HG03066 (cell line): ENCODE measurements at regions not wholly inside any gene's neighbourhood (a gene's known extent, or its start where the extent isn't known, plus 50 kb on each side); places are given as distances from the start of the nearest gene placed in this dataset.
"Not testable (repeated sequence)": the region's sequence is repeated elsewhere in the genome, so short reads cannot be mapped to it uniquely, and the experiment has no call there.

Experiments
- ATAC-seq: cut with Tn5 transposase; IDR thresholded peaks from one replicate; pipeline ENCODE4 v1.9.1; 2021; ENCODE audit warnings: low read depth; ENCODE audit not compliant: unreplicated experiment

DNA sequence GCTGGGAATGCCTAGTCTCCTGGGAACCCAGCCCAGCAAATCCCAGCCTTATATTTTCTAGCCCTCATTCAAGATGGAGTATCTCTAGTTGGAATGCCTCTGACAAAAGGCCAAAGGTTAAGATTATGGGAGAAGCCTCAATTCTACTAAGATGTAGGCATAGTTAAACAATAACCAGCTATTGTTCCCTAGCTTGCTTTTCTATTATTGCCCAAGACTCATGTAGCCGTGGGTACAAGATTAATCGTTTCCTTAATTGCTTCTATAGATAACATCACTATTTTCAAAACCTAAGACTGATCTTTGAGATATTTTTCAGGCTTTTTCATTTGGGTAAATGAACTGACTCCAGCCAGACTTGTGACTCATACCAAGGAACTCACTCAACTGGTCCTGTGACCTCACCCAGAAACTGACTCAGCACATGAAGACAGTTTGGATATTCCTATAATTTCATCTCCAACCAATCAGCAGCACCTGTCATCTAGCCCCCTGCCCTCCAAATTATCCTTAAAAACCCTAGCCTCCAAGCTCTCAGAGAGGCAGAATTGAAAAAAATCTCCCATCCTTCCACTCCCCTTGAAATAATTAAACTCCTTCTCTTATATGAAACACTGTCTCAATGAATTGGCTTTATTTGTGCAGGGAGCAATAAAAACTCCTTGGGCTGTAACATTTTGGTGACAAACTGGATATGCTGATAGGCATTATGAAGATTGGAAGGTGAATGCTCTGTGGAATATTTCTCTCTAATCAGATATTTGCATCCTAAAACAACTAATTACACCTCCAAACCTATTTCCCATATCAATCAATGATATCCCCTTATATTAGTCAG is 589.0 kb downstream of the C12orf50 start:
- ATAC-seq: no peak

DNA sequence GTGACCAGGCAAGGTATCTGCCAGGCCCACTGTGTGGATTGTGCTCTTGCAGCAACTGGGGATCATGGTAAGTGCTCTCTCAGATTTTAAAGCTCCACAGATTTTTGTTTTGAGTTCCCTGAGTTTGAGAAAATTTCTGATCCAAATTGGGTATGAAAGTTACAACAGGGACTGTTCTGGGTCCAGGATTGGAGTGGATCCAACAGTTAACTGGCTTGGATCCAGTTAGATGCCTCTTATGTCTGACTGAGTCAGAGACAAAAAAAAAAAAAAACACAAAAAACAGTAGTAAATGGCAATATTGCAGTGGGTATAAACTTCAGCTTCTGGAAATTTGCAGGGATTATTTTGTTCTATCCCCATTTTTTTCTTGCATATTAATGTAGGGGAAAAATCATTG is 598.8 kb downstream of the C12orf50 start:
- no peak for ATAC-seq

DNA sequence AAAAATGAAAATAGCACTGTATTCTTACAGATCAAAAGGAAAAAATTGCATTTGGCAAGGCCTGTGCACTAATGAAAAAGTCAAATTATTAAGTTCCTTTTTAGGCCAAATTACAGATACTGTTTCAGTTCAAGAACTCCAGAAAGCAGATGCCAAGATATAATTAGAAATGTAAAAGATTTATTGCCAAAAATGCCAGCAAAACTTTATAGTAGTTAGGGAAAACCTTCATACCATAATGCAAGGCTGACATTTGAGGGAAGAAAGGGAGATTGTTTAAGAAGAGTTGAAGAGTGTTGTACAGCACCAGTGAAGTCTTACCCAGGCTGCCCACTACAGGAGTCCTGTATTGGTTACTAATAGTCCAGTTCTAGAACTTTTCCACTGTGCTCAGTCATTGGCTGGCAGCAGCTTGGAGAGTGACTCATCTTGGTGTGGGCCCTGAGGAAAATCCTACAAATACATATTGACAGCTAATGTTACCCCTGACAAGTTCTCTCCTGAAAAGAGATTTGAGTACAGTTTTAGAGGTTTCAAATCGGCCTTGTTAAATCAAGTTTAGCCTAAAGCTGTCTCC is 600.4 kb downstream of the C12orf50 start:
- ATAC-seq: no peak

DNA sequence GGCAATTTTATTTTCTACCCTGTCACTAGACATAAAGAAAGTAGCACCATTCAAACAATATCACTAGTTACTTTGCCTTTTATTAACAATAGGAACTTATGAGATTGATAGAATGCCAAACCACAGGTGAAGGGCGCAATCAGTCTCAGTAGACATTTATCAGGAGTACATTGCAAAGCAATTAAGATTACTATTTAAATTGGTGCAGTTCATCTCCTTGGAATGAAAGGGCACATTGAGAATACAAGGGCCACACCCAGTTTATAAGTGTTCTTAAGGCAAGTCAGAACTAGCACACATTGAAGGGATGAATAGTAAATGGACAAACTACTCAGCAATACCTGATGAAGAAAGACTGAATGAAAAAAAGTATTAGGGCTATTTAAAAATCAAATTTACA is 601.4 kb downstream of the C12orf50 start:
- ATAC-seq: no peak

DNA sequence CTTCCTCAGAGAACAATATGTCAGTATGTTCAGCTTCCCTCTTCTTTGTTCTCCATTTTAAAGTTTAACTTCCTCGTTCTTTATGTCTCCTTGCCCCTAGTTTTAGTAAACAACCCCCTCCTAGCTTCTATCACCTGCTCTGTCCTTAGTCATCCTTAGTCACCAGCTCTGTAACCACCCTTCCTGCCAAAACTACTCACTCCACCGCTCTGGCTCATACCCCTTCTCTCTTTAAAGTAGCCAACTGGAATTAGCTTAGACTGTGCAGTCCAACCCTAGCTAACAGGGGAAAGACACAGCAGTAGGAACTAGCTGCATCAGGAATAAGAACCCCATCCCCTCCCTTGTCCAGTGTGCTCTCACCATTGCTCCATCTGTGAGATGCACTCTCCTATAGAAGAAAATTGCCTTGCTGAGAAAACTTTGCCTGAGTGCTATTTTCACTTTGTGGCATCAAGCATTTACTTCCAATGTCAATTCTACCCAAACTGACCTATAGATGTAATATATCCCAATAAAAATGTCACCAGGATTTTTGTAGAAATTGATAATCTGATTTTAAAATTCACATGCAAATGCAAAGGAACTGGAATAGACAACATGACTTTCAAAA is 603.2 kb downstream of the C12orf50 start:
- ATAC-seq: no peak

DNA sequence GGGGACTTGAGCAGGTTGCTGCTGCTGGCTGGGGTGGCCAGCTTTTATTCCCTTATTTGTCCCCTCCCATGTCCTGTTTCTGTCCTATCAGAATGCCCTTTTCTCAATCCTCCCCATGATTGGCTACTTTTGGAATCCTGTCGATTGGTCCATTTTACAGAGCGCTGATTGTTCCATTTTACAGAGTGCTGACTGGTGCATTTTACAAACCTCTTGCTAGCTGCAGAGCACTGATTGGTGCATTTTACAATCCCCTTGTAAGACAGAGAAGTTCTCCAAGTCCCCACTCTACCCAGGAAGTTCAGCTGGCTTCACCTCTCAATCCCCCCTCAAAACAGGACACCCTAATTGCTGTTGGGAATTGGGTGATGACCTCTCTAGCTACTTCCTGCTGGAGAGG is 608.0 kb downstream of the C12orf50 start:
- not testable (repeated sequence) for ATAC-seq

DNA sequence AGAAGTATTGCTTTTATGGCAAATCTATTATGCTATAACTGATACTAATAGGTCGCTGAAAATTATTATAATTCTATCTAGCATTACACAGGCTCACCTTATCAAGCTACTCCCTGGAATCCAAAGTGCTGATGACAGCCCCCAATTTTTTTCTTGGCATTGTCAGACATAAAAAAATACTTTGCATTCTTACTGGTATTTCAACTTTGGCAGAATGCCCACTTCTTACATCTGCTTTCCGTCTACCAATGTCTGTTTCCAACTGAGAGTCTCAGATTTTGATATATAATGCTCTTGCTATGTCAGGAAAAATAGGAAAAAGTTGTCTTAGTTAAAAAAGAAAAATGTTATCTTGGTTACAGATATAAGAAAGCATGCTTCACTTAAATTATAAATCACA is 615.4 kb downstream of the C12orf50 start:
- no peak for ATAC-seq

DNA sequence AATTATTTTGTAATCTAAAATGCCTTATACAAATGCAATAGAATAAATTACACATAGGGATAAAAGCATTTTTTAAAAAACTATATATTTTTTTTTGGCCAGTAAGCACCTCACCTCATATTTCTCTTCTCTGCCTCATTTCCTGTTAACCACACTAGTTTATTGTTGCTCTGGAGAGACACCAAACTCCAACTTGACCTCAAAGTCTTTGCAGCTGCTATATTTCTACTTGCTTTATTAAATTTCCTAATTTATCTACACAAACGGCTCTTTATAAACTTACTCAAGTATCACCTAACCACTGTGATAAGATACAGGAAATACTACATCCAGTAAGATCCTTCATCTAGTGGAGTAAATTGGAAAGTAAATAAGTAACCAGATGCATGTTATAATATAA is 622.3 kb downstream of the C12orf50 start:
- ATAC-seq: no peak

DNA sequence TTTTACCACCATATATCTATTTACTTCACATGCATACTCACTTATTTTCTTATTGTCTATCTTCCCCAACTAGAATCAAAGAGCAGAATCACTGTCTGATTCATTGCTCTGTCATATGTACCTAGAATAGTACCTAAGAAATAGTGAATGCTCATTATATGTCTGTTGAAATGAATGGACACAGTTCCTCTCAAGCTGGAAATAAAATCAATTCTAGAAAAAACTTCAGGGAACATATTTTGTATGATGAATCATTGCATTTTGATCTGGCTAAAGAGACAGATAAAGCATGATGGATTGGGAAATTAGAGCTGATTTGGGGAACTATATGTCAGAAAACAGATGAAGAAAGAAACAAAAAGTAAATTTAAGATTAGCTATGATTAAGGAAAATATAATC is 623.3 kb downstream of the C12orf50 start:
- no peak for ATAC-seq

DNA sequence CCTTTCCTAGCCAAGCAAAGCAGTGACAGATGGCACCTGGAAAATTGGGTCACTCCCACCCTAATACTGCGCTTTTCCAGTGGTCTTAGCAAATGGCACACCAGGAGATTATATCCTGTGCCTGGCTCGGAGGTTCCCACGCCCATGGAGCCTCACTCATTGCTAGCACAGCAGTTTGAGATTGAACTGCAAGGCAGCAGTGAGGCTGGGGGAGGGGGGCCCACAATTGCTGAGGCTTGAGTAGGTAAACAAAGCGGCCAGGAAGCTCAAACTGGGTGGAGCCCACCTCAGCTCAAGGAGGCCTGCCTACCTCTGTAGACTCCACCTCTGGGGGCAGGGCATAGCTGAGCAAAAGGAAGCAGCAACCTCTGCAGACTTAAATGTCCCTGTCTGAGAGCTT is 635.0 kb downstream of the C12orf50 start:
- ATAC-seq: not testable (repeated sequence)

DNA sequence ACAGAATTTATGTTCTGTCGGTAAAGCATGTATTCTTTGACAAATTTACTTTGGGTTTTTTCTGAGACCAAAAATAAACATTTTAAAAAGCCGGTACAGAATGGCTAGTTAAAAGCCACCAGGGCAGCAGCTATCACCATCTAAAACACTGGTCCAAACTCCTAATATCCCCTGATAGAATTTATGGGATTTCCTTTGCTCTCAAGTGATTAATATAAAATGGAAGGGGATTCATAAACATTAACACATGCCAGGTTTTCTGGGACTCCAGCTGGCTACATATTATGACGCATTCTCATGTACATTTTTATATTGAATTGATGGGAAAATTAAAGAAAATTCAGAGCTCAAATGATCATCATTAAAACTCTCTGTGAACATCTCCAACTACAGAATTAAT is 640.8 kb downstream of the C12orf50 start:
- ATAC-seq: no peak

DNA sequence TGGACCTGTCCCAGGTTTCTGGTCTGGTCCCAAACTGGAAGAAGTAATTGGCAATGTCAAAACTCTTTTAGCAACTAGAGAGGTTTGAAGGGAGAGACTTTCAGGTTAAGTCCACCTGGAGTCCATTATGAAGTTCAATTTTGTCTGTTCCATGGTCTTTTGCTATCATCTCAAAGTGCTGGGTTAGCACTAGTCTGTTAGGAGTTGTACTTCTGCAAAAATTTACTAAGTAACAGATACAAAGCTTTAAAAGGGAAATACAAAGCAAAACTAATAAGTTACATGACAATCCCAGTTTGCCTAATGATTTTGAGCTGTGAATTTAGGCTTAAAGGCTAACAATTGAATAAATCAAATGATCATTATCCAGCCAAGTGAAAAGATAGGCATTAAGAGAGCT is 643.9 kb downstream of the C12orf50 start:
- ATAC-seq: no peak

DNA sequence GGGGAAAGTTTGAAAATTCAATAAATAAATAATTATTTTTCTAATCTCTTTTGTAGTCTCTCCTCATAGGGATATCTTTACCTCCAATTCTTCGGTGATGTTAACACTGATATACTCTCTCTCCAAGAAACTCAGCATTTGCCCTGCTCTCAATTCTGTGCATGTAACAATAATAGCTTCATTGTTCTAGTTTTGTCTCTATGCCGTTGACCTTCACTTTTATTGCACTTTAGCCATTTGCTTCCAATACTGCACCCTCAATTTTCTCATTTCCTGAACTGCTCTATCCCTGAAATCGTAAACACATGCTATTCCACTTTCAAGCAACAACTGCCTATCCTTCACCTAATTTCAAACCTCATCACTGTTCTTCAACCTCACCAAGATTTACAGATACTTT is 645.0 kb downstream of the C12orf50 start:
- no peak for ATAC-seq

DNA sequence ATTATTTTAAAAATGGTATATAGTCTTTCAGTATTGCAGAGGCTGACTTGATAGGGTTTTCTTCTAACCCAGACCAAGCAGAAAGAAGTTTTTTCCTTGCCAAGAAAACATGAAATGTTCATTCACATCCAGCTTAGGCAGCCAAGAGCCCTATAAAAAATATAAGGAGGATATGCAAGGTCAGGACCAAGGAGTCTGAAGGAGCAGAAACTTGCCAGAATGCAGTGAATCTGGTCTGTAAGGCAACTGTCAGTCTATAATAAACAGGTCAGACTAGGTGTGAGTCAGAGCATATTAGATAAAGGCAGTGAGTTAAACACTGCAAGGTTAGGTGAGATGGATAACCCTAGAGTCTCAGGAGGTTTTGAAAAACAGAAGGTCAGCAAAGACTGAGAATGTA is 645.5 kb downstream of the C12orf50 start:
- no peak for ATAC-seq

DNA sequence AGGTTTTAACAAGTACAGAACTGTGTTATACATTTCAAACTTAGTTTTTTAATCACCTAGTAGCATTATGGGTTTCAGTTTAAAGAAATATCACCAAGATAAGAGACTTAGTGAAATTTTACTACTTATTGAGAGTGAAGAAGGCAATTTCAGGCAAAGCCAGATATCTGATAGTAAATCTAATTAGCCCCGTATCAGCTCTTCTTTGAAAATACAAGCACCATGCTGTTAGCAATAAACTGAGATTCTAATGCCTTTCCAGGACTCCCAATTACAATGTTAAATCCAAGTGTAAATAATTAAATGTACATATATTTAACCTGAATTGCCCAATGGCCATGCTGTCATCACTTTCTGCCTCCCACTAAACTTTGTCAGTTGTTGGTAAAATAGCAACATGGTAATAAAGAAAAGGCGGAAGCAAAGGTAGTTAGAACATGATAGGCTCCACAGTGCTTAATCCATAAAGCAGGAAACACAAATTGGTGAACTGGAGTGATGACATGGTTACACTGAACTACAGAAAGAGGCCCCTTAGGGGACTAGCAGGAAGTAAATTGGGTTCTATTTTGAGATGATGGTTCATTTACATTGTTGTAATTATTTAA is 646.1 kb downstream of the C12orf50 start:
- no peak for ATAC-seq

DNA sequence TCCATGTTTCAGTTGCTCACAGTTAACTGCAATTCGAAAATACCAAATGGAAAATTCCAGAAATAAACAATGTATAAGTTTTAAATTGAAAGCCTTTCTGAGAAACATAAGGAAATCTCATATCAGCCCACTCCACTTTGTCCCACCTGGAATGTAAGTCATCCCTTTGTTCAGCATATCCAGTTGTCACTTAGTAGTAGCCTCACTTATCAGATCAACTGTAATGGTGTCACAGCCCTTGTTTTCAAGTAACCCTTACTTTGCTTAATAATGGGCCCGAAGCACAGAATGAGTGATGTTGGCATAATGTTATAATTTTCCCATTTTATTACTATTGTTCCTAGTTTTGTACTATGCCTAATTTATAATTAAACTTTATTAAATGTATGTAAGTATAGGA is 646.8 kb downstream of the C12orf50 start:
- ATAC-seq: no peak

DNA sequence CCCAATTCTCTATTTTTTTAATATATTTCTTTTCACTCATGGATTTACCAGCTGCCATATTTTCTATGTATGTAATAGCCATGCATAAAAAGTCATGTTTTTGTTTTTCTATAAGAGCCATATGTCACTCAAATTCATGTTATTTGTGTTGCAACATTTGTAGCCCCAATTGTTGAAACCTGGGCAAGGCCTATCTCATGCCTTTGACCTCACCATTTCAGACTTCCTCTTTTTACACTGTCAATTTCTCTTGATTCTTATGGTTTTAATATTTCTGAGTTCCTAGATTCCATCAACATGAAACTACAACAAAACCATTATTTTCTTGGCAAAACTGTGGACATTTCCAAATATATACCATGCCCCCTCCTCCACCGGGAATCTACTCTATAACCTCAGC is 647.5 kb downstream of the C12orf50 start:
- no peak for ATAC-seq

DNA sequence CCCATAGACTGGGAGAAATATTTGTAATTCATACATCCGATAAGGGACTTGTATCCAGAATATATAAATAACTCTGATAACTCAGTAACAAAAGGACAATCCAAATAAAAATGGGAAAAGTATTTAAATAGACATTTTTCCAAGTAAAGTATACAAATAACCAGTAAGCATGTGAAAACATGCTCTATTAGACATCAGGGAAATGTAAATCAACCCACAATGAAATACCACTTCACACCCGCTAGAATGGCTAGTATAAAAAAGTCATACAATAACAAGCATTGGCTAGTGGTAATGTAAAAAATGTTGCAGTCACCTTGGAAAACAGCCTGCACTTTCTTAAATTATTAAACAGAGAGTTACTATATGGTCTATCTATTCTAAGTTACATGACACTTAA is 650.7 kb downstream of the C12orf50 start:
- no peak for ATAC-seq

DNA sequence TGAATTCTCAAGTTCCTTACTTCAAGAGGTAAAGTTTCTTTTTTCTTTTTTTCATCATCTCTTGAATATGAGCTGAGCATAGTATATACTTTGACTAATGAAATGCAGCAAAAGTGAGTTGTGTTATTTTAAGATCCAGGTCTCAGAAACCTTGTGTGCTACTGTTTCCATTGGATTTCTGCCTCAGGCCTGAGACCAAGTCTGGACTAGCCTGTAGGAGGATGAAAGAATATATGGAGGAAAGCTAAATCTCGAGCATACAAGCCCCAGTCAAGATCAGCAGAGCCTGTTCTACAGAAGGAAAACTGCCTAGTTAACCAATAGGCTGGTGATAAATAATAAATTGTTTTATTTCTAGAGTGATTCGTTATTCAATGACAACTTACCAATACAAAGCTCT is 652.5 kb downstream of the C12orf50 start:
- no peak for ATAC-seq

DNA sequence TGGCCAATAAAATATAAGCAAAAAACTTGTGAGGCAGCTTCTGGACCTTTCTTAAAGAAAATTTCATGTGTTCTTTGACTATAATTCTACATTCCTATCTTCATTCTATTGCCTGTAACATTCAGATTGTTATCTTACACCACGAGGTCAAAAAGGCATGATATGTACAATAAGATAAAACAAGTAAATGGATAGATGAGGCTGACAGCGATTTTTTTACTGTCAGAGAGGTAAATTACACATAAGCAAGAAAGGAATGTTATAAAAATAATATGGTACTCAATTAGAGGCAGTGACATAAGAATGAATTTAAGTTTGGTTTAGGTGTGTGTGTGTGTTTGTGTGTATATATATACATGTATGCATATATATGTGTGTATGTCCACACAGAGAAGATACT is 660.0 kb downstream of the C12orf50 start:
- ATAC-seq: no peak

DNA sequence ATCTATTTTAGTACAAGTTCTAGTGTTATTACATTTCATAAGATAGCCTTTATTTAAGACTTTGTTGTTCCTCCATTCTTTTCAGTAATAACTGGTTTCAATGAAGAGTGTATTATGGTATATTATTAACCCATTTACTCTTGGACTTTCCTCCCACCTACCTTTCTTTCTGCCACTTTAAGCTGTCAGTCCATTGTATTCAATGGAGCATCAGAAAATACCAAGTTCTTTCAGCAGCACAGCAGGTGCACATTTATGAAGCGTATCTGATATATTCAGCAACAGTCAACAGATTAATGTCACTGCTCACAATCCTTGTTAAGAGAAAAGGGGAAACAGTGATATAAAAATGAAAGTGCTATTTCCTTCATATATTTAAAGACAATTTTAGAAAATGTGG is 660.9 kb downstream of the C12orf50 start:
- no peak for ATAC-seq

DNA sequence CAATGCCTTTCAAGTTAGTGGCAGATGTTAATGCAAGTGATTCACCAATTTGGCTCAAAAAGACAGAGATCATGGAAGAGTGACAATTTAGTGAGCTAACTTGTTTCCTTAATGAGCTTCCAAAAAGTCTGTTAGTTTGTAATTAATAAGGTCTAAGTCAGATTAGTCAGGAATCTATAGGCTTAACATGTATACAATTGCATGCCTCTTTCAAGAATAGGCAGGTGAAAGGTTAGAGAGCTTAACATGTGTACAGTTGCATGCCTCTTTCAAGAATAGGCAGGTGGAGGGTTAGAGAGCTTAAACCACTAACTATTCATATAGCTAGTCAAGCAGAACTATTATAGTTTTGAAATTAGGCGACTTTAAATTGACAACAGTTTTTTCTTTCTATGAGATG is 663.8 kb downstream of the C12orf50 start:
- no peak for ATAC-seq
